ENCODE measurements at regions not wholly inside any gene's neighbourhood (a gene's known extent, or its start where the extent isn't known, plus 50 kb on each side); places are given as distances from the start of the nearest gene placed in this dataset.

DNA sequence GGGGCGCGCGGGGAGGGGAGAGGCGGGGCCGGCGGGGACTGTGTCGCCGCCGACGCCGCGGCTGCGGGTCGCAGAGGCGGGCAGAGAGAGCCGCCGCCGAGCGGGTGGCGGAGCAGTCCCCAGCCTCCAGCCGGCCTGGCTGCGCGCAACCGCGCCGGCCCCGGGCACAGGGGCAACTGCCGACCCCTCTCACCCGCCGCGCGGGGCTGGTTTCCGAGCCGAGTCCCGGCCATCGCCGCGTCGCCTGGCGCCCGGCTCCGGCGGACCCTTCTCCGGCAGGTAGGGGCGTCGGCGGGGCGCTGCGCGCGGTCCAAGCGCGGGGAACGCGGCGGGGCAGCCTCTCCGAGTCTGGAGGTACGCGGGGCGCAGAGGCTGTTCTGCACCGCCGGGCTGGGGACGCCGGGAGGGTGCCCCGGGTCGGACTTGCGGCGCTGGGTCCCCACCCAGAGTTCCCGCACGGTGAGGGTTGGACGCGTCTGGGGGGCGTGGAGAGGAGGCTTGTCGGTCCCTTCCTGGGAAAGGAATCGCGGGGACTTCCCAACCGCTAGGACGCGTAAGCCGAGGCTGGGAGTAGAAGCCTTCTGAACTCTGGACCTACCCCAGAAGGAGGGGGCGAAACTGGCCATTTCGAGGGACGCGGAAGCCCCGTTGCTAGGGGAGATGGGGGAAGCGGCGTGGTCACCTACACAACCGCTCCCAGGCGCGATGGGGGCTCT lies 133.6 kb upstream of the MYO16 start:
- Histone ChIP-seq H3K4me1 (ENCODE audit: control insufficient read depth in 1 of 2, insufficient read depth in 2 of 2, low read length in 2 of 2) (no peaks in the 10 kb centered on the region), H3K36me3 (ENCODE audit: control insufficient read depth in 1 of 2, insufficient read depth in 2 of 2, low read length in 2 of 2) (no peaks in the 10 kb centered on the region), H4K20me1 (ENCODE audit: insufficient read depth) (no peaks in the 10 kb centered on the region), H3K27me3 (ENCODE audit: insufficient read depth, low read length) (no peaks in the 10 kb centered on the region), H3K4me2 (ENCODE audit: low read length) (no peak overlapping the region), H2AFZ (ENCODE audit: low read depth, low read length, poor library complexity, severe bottlenecking) (no peak overlapping the region), H3K9me2 (ENCODE audit: insufficient read depth) (no peaks in the 10 kb centered on the region), H3K9ac (ENCODE audit: low read length) (no peak overlapping the region), H3K27ac (ENCODE audit: low read depth, low read length) (no peak overlapping the region), H3K79me2 (ENCODE audit: insufficient read depth, low read length) (no peaks in the 10 kb centered on the region), H3K9me3 (ENCODE audit: control insufficient read depth in 1 of 2, insufficient read depth in 1 of 2, low read depth in 1 of 2, low read length in 2 of 2) (no peaks in the 10 kb centered on the region), H3K4me3 (replicated peaks in 1 of 2; ENCODE audit: low read depth in 1 of 2, low read length in 2 of 2) (no peak overlapping the region)
- ChIA-PET POLR2A (no interaction called here), RAD21 (ENCODE audit: low non-redundant PET in 1 of 2, low total read pairs in 2 of 2, uncharacterized antibody in 2 of 2, unreplicated experiment in 2 of 2) (no interaction called here), CTCF (no interaction called here)
- intact Hi-C loops (cut with micrococcal nuclease): no loop called here
- BruUV-seq (replicated peaks): no TSS peak
- no peak for DNase-seq (ENCODE audit: low read depth, low spot score)
- no peak for TF ChIP-seq ZNF274 (IDR thresholded peaks at IDR 0.05; ENCODE audit: low read depth, low read length)
- no peak for TF ChIP-seq CEBPB (IDR thresholded peaks at IDR 0.05; ENCODE audit: low read depth)
- no peak for TF ChIP-seq SIN3A (IDR thresholded peaks at IDR 0.05; ENCODE audit: low read depth)
- no peak for TF ChIP-seq SRF (IDR thresholded peaks at IDR 0.05; ENCODE audit: low read depth)
- TF ChIP-seq, protein P1, sequence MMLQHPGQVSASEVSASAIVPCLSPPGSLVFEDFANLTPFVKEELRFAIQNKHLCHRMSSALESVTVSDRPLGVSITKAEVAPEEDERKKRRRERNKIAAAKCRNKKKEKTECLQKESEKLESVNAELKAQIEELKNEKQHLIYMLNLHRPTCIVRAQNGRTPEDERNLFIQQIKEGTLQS (IDR thresholded peaks at IDR 0.05): no peak
- TF ChIP-seq JUND (IDR thresholded peaks at IDR 0.05): no peak
- TF ChIP-seq YY1 (IDR thresholded peaks at IDR 0.05; ENCODE audit: extremely low read depth, insufficient replicate concordance, low read depth, low read length): no peak
- no peak for TF ChIP-seq EZH2 (IDR thresholded peaks at IDR 0.05)
- no peak for TF ChIP-seq POLR2AphosphoS5 (IDR thresholded peaks at IDR 0.05; ENCODE audit: low read depth, low read length)
- no peak for TF ChIP-seq SP1 (IDR thresholded peaks at IDR 0.05; ENCODE audit: low read depth)
- TF ChIP-seq ELF1 (IDR thresholded peaks at IDR 0.05; ENCODE audit: borderline replicate concordance, low read depth): no peak
- TF ChIP-seq ZFX (IDR thresholded peaks at IDR 0.05): no peak
- no peak for TF ChIP-seq CBX3 (IDR thresholded peaks at IDR 0.05; ENCODE audit: low read depth)
- TF ChIP-seq TCF7L2 (IDR thresholded peaks at IDR 0.05; ENCODE audit: borderline replicate concordance, extremely low read depth, insufficient read depth, insufficient read length): no peak
- TF ChIP-seq, protein P2, sequence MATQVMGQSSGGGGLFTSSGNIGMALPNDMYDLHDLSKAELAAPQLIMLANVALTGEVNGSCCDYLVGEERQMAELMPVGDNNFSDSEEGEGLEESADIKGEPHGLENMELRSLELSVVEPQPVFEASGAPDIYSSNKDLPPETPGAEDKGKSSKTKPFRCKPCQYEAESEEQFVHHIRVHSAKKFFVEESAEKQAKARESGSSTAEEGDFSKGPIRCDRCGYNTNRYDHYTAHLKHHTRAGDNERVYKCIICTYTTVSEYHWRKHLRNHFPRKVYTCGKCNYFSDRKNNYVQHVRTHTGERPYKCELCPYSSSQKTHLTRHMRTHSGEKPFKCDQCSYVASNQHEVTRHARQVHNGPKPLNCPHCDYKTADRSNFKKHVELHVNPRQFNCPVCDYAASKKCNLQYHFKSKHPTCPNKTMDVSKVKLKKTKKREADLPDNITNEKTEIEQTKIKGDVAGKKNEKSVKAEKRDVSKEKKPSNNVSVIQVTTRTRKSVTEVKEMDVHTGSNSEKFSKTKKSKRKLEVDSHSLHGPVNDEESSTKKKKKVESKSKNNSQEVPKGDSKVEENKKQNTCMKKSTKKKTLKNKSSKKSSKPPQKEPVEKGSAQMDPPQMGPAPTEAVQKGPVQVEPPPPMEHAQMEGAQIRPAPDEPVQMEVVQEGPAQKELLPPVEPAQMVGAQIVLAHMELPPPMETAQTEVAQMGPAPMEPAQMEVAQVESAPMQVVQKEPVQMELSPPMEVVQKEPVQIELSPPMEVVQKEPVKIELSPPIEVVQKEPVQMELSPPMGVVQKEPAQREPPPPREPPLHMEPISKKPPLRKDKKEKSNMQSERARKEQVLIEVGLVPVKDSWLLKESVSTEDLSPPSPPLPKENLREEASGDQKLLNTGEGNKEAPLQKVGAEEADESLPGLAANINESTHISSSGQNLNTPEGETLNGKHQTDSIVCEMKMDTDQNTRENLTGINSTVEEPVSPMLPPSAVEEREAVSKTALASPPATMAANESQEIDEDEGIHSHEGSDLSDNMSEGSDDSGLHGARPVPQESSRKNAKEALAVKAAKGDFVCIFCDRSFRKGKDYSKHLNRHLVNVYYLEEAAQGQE (IDR thresholded peaks at IDR 0.05; ENCODE audit: low read depth): no peak
- no peak for TF ChIP-seq EGR1 (IDR thresholded peaks at IDR 0.05; ENCODE audit: low read depth)
- ATAC-seq: no peak

Measured in HCT116 (cell line).